Endothelial cell of umbilical vein (primary cell): ENCODE measurements at regions not wholly inside any gene's neighbourhood (a gene's known extent, or its start where the extent isn't known, plus 50 kb on each side); places are given as distances from the start of the nearest gene placed in this dataset.

Source experiments
- CTCF ChIP-seq, 2 donors: IDR thresholded peaks; 1 replicate in 1 of 2; 2 replicates in 1 of 2; pipeline ENCODE4 v1.5.1; 2011; ENCODE audit warnings: low read length in 2 of 2, mild to moderate bottlenecking in 2 of 2, moderate library complexity in 2 of 2, control low read depth in 1 of 2, inconsistent platforms in 1 of 2, low read depth in 1 of 2; ENCODE audit not compliant: insufficient read depth in 1 of 2; ENCODE audit errors: extremely low read depth in 1 of 2
- FOS ChIP-seq: IDR thresholded peaks from 2 replicates; pipeline ENCODE4 v1.6.1; 2011; ENCODE audit warnings: mild to moderate bottlenecking, low read length, moderate library complexity, borderline replicate concordance; ENCODE audit not compliant: insufficient read depth
- MAX ChIP-seq: IDR thresholded peaks from 2 replicates; pipeline ENCODE4 v1.6.1; 2011; ENCODE audit not compliant: insufficient read depth, insufficient read length
- MYC ChIP-seq: IDR thresholded peaks from one replicate; pipeline ENCODE4 v1.6.1; 2011; ENCODE audit warnings: mild to moderate bottlenecking, low read depth, low read length
- POLR2A ChIP-seq: IDR thresholded peaks from 2 replicates; pipeline ENCODE4 v1.6.1; 2012; ENCODE audit warnings: low read depth, mild to moderate bottlenecking, control low read depth, low read length

- no peak for TF ChIP-seq MAX
- TF ChIP-seq CTCF (IDR thresholded peaks at IDR 0.05; ENCODE audit: extremely low read depth in 1 of 2, insufficient read depth in 1 of 2, low read depth in 1 of 2, low read length in 2 of 2): no peak
- no peak for TF ChIP-seq FOS
- no peak for TF ChIP-seq POLR2A
- no peak for TF ChIP-seq MYC
Observed at GRCh38 chrX:41002026-41002425, 83.2 kb upstream of the USP9X start.
